Mucosa of descending colon (tissue), 3 donors: ENCODE measurements at regions not wholly inside any gene's neighbourhood (a gene's known extent, or its start where the extent isn't known, plus 50 kb on each side); places are given as distances from the start of the nearest gene placed in this dataset.

Source experiments
- ATAC-seq: fragments of 200-7000 bp; cut with Tn5 transposase; one replicate; pipeline ENCODE4 v1.9.1; 2020; ENCODE audit warnings: mild to moderate bottlenecking, moderate library complexity
- DNase-seq, 3 donors: peaks; one replicate each; pipeline ENCODE4 v3.0.0-alpha.2; 2020
- H3K36me3 ChIP-seq: fragments of 200-600 bp; one replicate; pipeline ENCODE4 v1.8.0; 2021; ENCODE audit warnings: low read depth, mild to moderate bottlenecking
- H3K4me1 ChIP-seq: fragments of 200-600 bp; one replicate; pipeline ENCODE4 v1.8.0; 2021; ENCODE audit warnings: low read depth, mild to moderate bottlenecking
- H3K4me3 ChIP-seq: fragments of 200-600 bp; one replicate; pipeline ENCODE4 v1.8.0; 2021; ENCODE audit warnings: mild to moderate bottlenecking
- H3K9me3 ChIP-seq: fragments of 200-600 bp; one replicate; pipeline ENCODE4 v1.8.0; 2021; ENCODE audit warnings: mild to moderate bottlenecking
- intact Hi-C, 2 donors: fragments of 100-400 bp; cut with DNase I in 1 of 2; cut with micrococcal nuclease in 1 of 2; formaldehyde crosslinking; loops; one replicate each; pipeline versions ENCODE4 v1.11.0 to v1.11.1; 2022; cut with DNase I, micrococcal nuclease
- TF ChIP-seq, protein P1 (sequence below): fragments of 200-600 bp; IDR thresholded peaks from one replicate; pipeline ENCODE4 v1.8.0; 2022; ENCODE audit warnings: antibody characterized with exemption, mild to moderate bottlenecking
- donor health status: DM: no; HTN: no; CAD: no; lungs with moderate emphysema.
- donor health status: DM: no; HTN: no; CAD: no.
- donor health status: DM: no; HTN: yes; CAD: no.

- H3K4me1 ChIP-seq = no peaks in the 10 kb centered on the region
- ATAC-seq (no peak), DNase-seq (no peak)
- TF ChIP-seq, protein P1, sequence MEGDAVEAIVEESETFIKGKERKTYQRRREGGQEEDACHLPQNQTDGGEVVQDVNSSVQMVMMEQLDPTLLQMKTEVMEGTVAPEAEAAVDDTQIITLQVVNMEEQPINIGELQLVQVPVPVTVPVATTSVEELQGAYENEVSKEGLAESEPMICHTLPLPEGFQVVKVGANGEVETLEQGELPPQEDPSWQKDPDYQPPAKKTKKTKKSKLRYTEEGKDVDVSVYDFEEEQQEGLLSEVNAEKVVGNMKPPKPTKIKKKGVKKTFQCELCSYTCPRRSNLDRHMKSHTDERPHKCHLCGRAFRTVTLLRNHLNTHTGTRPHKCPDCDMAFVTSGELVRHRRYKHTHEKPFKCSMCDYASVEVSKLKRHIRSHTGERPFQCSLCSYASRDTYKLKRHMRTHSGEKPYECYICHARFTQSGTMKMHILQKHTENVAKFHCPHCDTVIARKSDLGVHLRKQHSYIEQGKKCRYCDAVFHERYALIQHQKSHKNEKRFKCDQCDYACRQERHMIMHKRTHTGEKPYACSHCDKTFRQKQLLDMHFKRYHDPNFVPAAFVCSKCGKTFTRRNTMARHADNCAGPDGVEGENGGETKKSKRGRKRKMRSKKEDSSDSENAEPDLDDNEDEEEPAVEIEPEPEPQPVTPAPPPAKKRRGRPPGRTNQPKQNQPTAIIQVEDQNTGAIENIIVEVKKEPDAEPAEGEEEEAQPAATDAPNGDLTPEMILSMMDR = no peak
- no peaks in the 10 kb centered on the region for H3K36me3 ChIP-seq
- H3K9me3 ChIP-seq = no peaks in the 10 kb centered on the region
- no peak overlapping the region for H3K4me3 ChIP-seq
- intact Hi-C loops = no loop called here
Observed at GRCh38 chr2:195543063-195543462, 114.0 kb upstream of the SLC39A10 start.

GRCh38 chr2:195542067-195542466 is 115.0 kb upstream of the SLC39A10 start:
- TF ChIP-seq, protein P1 = no peak
- no peaks in the 10 kb centered on the region for H3K36me3 ChIP-seq
- H3K9me3 ChIP-seq = no peaks in the 10 kb centered on the region
- intact Hi-C loops = no loop called here
- ATAC-seq = no peak
- no peak overlapping the region for H3K4me3 ChIP-seq
- DNase-seq = no peak
- H3K4me1 ChIP-seq = no peaks in the 10 kb centered on the region

DNA sequence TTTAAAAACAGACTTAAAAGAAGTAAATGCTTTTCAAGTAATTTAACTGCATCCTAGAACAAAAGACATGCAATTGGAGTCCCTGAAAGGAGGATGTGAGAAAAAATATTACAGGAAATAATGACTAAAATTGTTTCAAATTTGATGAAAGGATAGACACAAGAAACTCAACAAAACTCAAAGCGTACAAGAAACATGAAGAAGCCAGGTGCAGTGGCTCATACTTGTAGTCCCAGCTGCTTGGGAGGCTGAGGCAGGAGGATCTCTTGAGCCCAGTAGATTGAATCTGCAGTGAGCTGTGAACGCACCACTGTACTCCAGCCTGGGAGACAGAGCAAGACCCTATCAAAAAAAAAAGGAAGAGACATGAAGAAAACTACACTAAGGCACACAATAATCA is 118.1 kb upstream of the SLC39A10 start:
- H3K36me3 ChIP-seq = no peaks in the 10 kb centered on the region
- no peaks in the 10 kb centered on the region for H3K4me1 ChIP-seq
- no peaks in the 10 kb centered on the region for H3K9me3 ChIP-seq
- TF ChIP-seq, protein P1 = no peak
- DNase-seq = no peak
- ATAC-seq = no peak
- intact Hi-C loops = no loop called here
- H3K4me3 ChIP-seq = no peak overlapping the region

DNA sequence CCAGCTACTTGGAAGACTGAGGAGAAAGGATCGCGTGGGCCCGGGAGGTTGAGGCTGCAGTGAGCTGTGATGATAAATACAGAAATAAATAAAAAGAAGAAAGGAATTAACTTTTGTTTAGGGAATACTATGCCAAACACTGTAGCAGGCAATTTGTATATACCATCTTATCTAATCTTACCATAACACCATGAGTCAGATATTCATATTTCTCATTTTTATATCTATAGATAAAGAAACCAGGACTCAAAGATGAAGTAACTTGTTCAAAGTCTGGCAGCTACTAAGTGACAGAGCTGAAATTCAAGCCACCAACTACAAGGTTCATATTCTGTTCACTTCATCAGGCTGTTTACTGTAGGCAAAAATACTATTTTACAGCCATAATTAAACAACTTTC is 119.2 kb upstream of the SLC39A10 start:
- H3K4me3 ChIP-seq = no peak overlapping the region
- no peak for ATAC-seq
- H3K36me3 ChIP-seq = no peaks in the 10 kb centered on the region
- TF ChIP-seq, protein P1 = no peak
- intact Hi-C loops = no loop called here
- DNase-seq = no peak
- H3K4me1 ChIP-seq = peaks cover 6% of the 10 kb centered on the region
- H3K9me3 ChIP-seq = no peaks in the 10 kb centered on the region

DNA sequence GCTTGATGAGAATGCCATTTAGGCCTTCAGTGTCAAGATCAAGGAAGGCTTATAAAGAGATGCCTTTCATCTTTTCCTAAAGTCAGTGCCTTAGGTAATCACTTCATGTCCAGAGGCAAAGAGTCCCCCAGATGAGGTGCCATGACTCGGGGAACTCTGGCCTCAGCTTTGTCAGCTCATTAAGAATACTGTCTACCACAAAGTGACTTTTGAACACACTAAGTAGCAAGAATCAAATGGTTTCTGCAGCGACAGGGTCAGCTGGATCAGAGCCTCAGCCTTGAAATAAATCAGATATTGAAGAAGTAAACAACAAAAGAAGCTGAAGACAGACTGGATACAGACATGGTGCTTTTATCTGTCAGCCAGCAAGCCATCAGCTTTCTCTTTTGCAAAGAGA is 120.1 kb upstream of the SLC39A10 start:
- intact Hi-C loops = no loop called here
- Histone ChIP-seq H3K4me1 (peaks cover 7% of the 10 kb centered on the region), H3K36me3 (no peaks in the 10 kb centered on the region), H3K4me3 (no peak overlapping the region), H3K9me3 (no peaks in the 10 kb centered on the region)
- TF ChIP-seq, protein P1 = no peak
- no peak for ATAC-seq
- no peak for DNase-seq

DNA sequence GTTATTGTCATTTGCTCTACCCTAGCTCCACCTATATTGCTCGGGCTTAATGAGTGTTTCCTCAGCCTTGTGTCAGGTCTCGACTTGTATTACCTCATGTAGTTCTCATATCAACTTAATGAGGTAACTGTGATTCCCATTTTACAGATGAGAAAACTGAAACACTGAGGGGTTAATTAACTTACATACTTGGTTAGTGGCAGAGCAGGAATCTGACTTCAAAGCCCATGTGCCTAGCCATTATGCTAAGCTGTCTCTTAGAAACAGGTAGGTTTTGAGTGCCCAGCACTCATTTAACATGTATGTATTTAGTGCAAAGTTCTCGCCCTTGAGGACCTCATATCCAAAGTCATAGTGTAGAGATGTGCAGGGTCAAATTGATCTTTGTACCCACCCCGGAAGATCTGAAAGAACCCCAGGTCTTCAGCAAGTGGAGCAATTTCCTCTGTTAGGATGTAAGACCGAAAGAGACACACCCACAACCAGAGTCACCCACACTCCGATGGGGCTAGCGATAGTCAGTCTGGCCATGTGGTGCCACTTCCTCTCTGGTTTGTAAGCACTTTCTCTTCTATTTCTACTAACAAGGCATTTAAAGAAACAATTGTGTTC is 121.0 kb upstream of the SLC39A10 start:
- peaks cover 7% of the 10 kb centered on the region for H3K4me1 ChIP-seq
- TF ChIP-seq, protein P1 = no peak
- H3K9me3 ChIP-seq = no peaks in the 10 kb centered on the region
- intact Hi-C loops = no loop called here
- H3K36me3 ChIP-seq = no peaks in the 10 kb centered on the region
- DNase-seq = peak in 2 of 3 donors; percentile 60 to 74
- ATAC-seq = peak; percentile 82
- H3K4me3 ChIP-seq = no peak overlapping the region
